Prostate gland (tissue), 2 donors: ENCODE measurements at regions not wholly inside any gene's neighbourhood (a gene's known extent, or its start where the extent isn't known, plus 50 kb on each side); places are given as distances from the start of the nearest gene placed in this dataset.
A peak's percentile ranks its signal among the peaks of the same experiment; 100 is the strongest.

ENCODE experiments used
- DNase-seq: peaks from one replicate; pipeline ENCODE4 v3.0.0-alpha.2; 2019; ENCODE audit warnings: low spot score
- H3K27ac ChIP-seq, 2 donors: fragments of 200-600 bp; sonication (generic); 2 replicates each; pipeline ENCODE4 v1.5.1; 2017 to 2019
- H3K27me3 ChIP-seq: fragments of 200-600 bp; sonication (generic); replicated peaks from 2 replicates; pipeline ENCODE4 v1.5.1; 2019; ENCODE audit not compliant: insufficient read depth
- H3K36me3 ChIP-seq, 2 donors: fragments of 200-600 bp; sonication (generic); 1 replicate in 1 of 2; 2 replicates in 1 of 2; pipeline versions ENCODE4 v1.5.1 to v1.8.1; 2017 to 2019
- H3K4me1 ChIP-seq: fragments of 200-600 bp; sonication (generic); replicated peaks from 2 replicates; pipeline ENCODE4 v1.5.1; 2019
- H3K4me3 ChIP-seq, 2 donors: fragments of 200-600 bp; sonication (generic); 2 replicates each; pipeline ENCODE4 v1.5.1; 2017 to 2019
- H3K9me3 ChIP-seq: fragments of 200-600 bp; sonication (generic); 2 replicates; pipeline ENCODE4 v1.5.1; 2017
- CTCF ChIP-seq, 4 experiments: fragments of 200-600 bp in 2 of 4; fragments of 450-650 bp in 2 of 4; sonication (generic) in 2 of 4; IDR thresholded peaks; 1 replicate in 3 of 4; 2 replicates in 1 of 4; pipeline ENCODE4 v1.5.1; 2016 to 2019; ENCODE audit warnings: antibody characterized with exemption in 4 of 4, mild to moderate bottlenecking in 2 of 4, moderate library complexity in 2 of 4
- POLR2A ChIP-seq: fragments of 450-650 bp; IDR thresholded peaks from one replicate; pipeline ENCODE4 v1.6.1; 2016; ENCODE audit warnings: antibody characterized with exemption, mild to moderate bottlenecking
- POLR2AphosphoS5 ChIP-seq: sonication (generic); formaldehyde crosslinking; IDR thresholded peaks from one replicate; pipeline ENCODE4 v1.6.1; 2017; ENCODE audit warnings: antibody characterized with exemption
- WGBS: methylation state at CpG from one replicate; pipeline ENCODE4 v1.1.5; 2018; 5-methylcytosine and 5-hydroxymethylcytosine counted together
- intact Hi-C: fragments of 100-400 bp; cut with DNase I; formaldehyde crosslinking; loops from one replicate; pipeline ENCODE4 v1.14.2; 2022

GRCh38 chr3:72193771-72194430 lies 409.0 kb upstream of the PROK2 start:
- H3K36me3 ChIP-seq, result no peaks in the 10 kb centered on the region
- no peak overlapping the region for H3K4me3 ChIP-seq
- WGBS, result 71% methylated on average over 11 of the region's 11 CpGs
- TF ChIP-seq POLR2AphosphoS5 (no peak), CTCF (IDR thresholded peaks at IDR 0.05) (no peak), POLR2A (no peak)
- H3K27ac ChIP-seq, result peak overlapping the region; percentile 38 to 53
- H3K9me3 ChIP-seq, result no peaks in the 10 kb centered on the region
- no peaks in the 10 kb centered on the region for H3K27me3 ChIP-seq
- H3K4me1 ChIP-seq, result no peaks in the 10 kb centered on the region
- no peak for DNase-seq
- intact Hi-C loops, result loop anchor here (5.0 kb wide), 1 partner anchor 38 kb away; no protein-coding TSS in a partner anchor

- Histone ChIP-seq H3K27ac (no peak overlapping the region), H3K36me3 (no peaks in the 10 kb centered on the region), H3K9me3 (no peaks in the 10 kb centered on the region), H3K4me3 (no peak overlapping the region), H3K4me1 (no peaks in the 10 kb centered on the region), H3K27me3 (no peaks in the 10 kb centered on the region)
- TF ChIP-seq POLR2A (no peak), POLR2AphosphoS5 (no peak), CTCF (IDR thresholded peaks at IDR 0.05) (no peak)
- intact Hi-C loops, result loop anchor here (5.0 kb wide), 1 partner anchor 40 kb away; no protein-coding TSS in a partner anchor
- DNase-seq, result no peak
- WGBS, result 93% methylated on average over 3 of the region's 3 CpGs
Observed at GRCh38 chr3:72192572-72192971, 407.6 kb upstream of the PROK2 start.

GRCh38 chr3:72191209-72191960 lies 406.4 kb upstream of the PROK2 start:
- DNase-seq, result no peak

GRCh38 chr3:72190050-72190449 lies 405.1 kb upstream of the PROK2 start:
- WGBS, result 89% methylated on average over 5 of the region's 5 CpGs
- Histone ChIP-seq H3K36me3 (no peaks in the 10 kb centered on the region), H3K9me3 (no peaks in the 10 kb centered on the region), H3K4me3 (no peak overlapping the region), H3K27me3 (no peaks in the 10 kb centered on the region), H3K4me1 (no peaks in the 10 kb centered on the region), H3K27ac (no peak overlapping the region)
- DNase-seq, result no peak
- intact Hi-C loops, result loop anchor here (5.0 kb wide), 1 partner anchor 42 kb away; no protein-coding TSS in a partner anchor
- no peak for TF ChIP-seq POLR2AphosphoS5
- no peak for TF ChIP-seq CTCF (IDR thresholded peaks at IDR 0.05)
- TF ChIP-seq POLR2A, result no peak

More at GRCh38 chr3:72191209-72191960, 406.4 kb upstream of the PROK2 start:
- Histone ChIP-seq H3K36me3 (no peaks in the 10 kb centered on the region), H3K4me3 (no peak overlapping the region), H3K4me1 (no peaks in the 10 kb centered on the region), H3K9me3 (no peaks in the 10 kb centered on the region), H3K27me3 (no peaks in the 10 kb centered on the region), H3K27ac (no peak overlapping the region)
- intact Hi-C loops, result loop anchor here (5.0 kb wide), 1 partner anchor 41 kb away; no protein-coding TSS in a partner anchor
- TF ChIP-seq POLR2AphosphoS5, result no peak
- no peak for TF ChIP-seq CTCF (IDR thresholded peaks at IDR 0.05)
- TF ChIP-seq POLR2A, result no peak
- 87% methylated on average over 4 of the region's 4 CpGs for WGBS
